ENCODE measurements at regions not wholly inside any gene's neighbourhood (a gene's known extent, or its start where the extent isn't known, plus 50 kb on each side); places are given as distances from the start of the nearest gene placed in this dataset.

DNA sequence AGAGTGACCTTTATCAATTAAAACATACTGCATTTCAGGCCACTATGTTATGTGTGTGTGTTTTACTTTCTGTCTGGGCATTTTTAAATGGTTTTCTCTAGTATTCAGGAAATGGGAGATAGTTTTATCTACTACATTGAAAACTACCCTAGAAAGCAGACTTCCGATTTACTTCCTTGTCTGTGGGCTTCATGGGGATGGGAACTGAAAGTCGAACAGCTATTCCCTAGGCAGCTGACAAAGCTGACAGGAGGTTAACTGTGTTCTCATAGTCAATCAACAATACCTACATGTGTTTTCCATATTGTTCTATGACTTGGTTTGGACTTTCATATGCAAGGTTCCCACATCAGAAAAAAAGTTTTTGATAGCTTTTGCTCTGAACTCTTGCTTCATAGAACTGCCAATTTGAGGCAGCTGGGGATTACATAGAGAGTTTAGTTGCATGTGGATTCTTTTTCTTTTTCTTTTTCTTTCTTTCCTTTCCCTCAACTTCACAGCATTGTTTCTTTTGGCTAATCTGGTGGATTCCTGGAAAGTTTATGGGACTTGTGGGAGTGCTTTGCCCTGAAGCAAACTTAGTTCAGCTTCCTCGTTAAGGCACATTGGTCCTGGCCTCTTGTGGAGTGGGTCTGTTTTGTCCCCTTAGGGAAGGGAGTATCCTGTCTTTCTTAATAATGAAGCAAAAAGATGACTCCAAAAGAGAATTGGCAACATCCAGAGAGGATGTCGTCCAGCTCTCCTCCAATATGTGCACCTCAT is 327.1 kb upstream of the GIMD1 start:
- TF ChIP-seq, protein P1, sequence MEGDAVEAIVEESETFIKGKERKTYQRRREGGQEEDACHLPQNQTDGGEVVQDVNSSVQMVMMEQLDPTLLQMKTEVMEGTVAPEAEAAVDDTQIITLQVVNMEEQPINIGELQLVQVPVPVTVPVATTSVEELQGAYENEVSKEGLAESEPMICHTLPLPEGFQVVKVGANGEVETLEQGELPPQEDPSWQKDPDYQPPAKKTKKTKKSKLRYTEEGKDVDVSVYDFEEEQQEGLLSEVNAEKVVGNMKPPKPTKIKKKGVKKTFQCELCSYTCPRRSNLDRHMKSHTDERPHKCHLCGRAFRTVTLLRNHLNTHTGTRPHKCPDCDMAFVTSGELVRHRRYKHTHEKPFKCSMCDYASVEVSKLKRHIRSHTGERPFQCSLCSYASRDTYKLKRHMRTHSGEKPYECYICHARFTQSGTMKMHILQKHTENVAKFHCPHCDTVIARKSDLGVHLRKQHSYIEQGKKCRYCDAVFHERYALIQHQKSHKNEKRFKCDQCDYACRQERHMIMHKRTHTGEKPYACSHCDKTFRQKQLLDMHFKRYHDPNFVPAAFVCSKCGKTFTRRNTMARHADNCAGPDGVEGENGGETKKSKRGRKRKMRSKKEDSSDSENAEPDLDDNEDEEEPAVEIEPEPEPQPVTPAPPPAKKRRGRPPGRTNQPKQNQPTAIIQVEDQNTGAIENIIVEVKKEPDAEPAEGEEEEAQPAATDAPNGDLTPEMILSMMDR (IDR thresholded peaks at IDR 0.05) = no peak
- no peak for TF ChIP-seq POLR2AphosphoS5 (IDR thresholded peaks at IDR 0.05; ENCODE audit: low read depth, low read length)

Data from Panc1 (cell line).